ENCODE measurements at regions not wholly inside any gene's neighbourhood (a gene's known extent, or its start where the extent isn't known, plus 50 kb on each side); places are given as distances from the start of the nearest gene placed in this dataset.
"Not testable (repeated sequence)": the region's sequence is repeated elsewhere in the genome, so short reads cannot be mapped to it uniquely, and the experiment has no call there.

GRCh38 chr10:26377224-26377810, 60.8 kb upstream of the APBB1IP start:
- not testable (repeated sequence) for H3K4me1 Mint-ChIP-seq; H3K4me3 ChIP-seq; DNase-seq (ENCODE audit: low spot score); H4K20me1 ChIP-seq (replicated peaks; ENCODE audit: insufficient read depth); H3K4me1 ChIP-seq (ENCODE audit: insufficient read depth); H3K4me3 Mint-ChIP-seq; H3K27ac ChIP-seq (ENCODE audit: low read depth); ATAC-seq; H3K36me3 ChIP-seq (ENCODE audit: insufficient read depth); H3K27me3 Mint-ChIP-seq (ENCODE audit: insufficient read depth, low read depth, poor library complexity); H3F3A ChIP-seq (replicated peaks; ENCODE audit: low read depth); H3K27ac Mint-ChIP-seq; H3K9me3 Mint-ChIP-seq; H3K79me2 ChIP-seq (replicated peaks; ENCODE audit: insufficient read depth); H3K36me3 Mint-ChIP-seq (ENCODE audit: low read depth); H2AFZ ChIP-seq; H3K9me2 ChIP-seq (ENCODE audit: insufficient read depth); H3K4me2 ChIP-seq; H3K27me3 ChIP-seq (ENCODE audit: insufficient read depth)

GRCh38 chr10:26378861-26379294, 59.3 kb upstream of the APBB1IP start:
- Mint-ChIP-seq H3K27me3 (ENCODE audit: insufficient read depth, low read depth, poor library complexity) (no peaks in the 10 kb centered on the region), H3K4me3 (no peak overlapping the region), H3K9me3 (no peaks in the 10 kb centered on the region), H3K27ac (no peak overlapping the region), H3K4me1 (peaks cover 4% of the 10 kb centered on the region), H3K36me3 (ENCODE audit: low read depth) (no peaks in the 10 kb centered on the region)
- Histone ChIP-seq H3K4me1 (ENCODE audit: insufficient read depth) (no peaks in the 10 kb centered on the region), H2AFZ (no peak overlapping the region), H4K20me1 (replicated peaks; ENCODE audit: insufficient read depth) (no peaks in the 10 kb centered on the region), H3K9me2 (ENCODE audit: insufficient read depth) (peaks cover 8% of the 10 kb centered on the region; the same call in 1 of the 2 replicates), H3K27me3 (ENCODE audit: insufficient read depth) (no peaks in the 10 kb centered on the region), H3K79me2 (replicated peaks; ENCODE audit: insufficient read depth) (no peaks in the 10 kb centered on the region), H3K27ac (ENCODE audit: low read depth) (no peak overlapping the region), H3K36me3 (ENCODE audit: insufficient read depth) (no peaks in the 10 kb centered on the region; the same call in 1 of the 2 replicates), H3K4me2 (no peak overlapping the region), H3F3A (replicated peaks; ENCODE audit: low read depth) (no peaks in the 10 kb centered on the region), H3K4me3 (no peak overlapping the region)
- DNase-seq (ENCODE audit: low spot score) (no peak), ATAC-seq (no peak)
- TF ChIP-seq POLR2AphosphoS5 (IDR thresholded peaks at IDR 0.05; ENCODE audit: low read depth) (no peak), REST (IDR thresholded peaks at IDR 0.05; ENCODE audit: unreplicated experiment) (no peak), ZNF114 (CRISPR knock-in tag; IDR thresholded peaks at IDR 0.05) (no peak), NANOG (IDR thresholded peaks at IDR 0.05; ENCODE audit: borderline replicate concordance) (no peak), CTCF (conservative IDR thresholded peaks at IDR 0.05; ENCODE audit: low read depth in 2 of 2) (no peak), CREB1 (CRISPR knock-in tag; IDR thresholded peaks at IDR 0.05; ENCODE audit: low read depth) (no peak), EZH2 (IDR thresholded peaks at IDR 0.05; ENCODE audit: low read depth, unreplicated experiment) (no peak), EZH2phosphoT487 (IDR thresholded peaks at IDR 0.05; ENCODE audit: unreplicated experiment) (no peak), STAT1 (IDR thresholded peaks at IDR 0.05; ENCODE audit: unreplicated experiment) (no peak), ETS1 (IDR thresholded peaks at IDR 0.05) (no peak), JUNB (IDR thresholded peaks at IDR 0.05; ENCODE audit: unreplicated experiment) (no peak)

Data from GM23338 (cell line).